ENCODE measurements at regions not wholly inside any gene's neighbourhood (a gene's known extent, or its start where the extent isn't known, plus 50 kb on each side); places are given as distances from the start of the nearest gene placed in this dataset.
"Not testable (repeated sequence)": the region's sequence is repeated elsewhere in the genome, so short reads cannot be mapped to it uniquely, and the experiment has no call there.

GRCh38 chr1:58836408-58836807 lies 52.6 kb upstream of the JUN start:
- DNase-seq (ENCODE audit: low read depth in 3 of 3, low spot score in 2 of 3), result no peak

GRCh38 chr1:58837886-58838285 lies 54.0 kb upstream of the JUN start:
- no peak for DNase-seq (ENCODE audit: low read depth in 3 of 3, low spot score in 2 of 3)

GRCh38 chr1:58839147-58839795 lies 55.4 kb upstream of the JUN start:
- DNase-seq (ENCODE audit: low read depth in 3 of 3, low spot score in 2 of 3), result no peak

- DNase-seq (ENCODE audit: low read depth in 3 of 3, low spot score in 2 of 3), result no peak
Measured at GRCh38 chr1:58839846-58840835, 56.3 kb upstream of the JUN start.

GRCh38 chr1:58841455-58841854 lies 57.6 kb upstream of the JUN start:
- no peak for DNase-seq (ENCODE audit: low read depth in 3 of 3, low spot score in 2 of 3)

- DNase-seq (ENCODE audit: low read depth in 3 of 3, low spot score in 2 of 3), result no peak
Measured at GRCh38 chr1:58842941-58843340, 59.1 kb upstream of the JUN start.

- no peak for DNase-seq (ENCODE audit: low read depth in 3 of 3, low spot score in 2 of 3)
Measured at GRCh38 chr1:58844176-58844575, 60.3 kb upstream of the JUN start.

GRCh38 chr1:58845942-58846341 lies 62.1 kb upstream of the JUN start:
- no peak for DNase-seq (ENCODE audit: low read depth in 3 of 3, low spot score in 2 of 3)

- no peak for DNase-seq (ENCODE audit: low read depth in 3 of 3, low spot score in 2 of 3)
Measured at GRCh38 chr1:58848818-58849411, 65.1 kb upstream of the JUN start.

- DNase-seq (ENCODE audit: low read depth in 3 of 3, low spot score in 2 of 3), result no peak
Measured at GRCh38 chr1:58849551-58849950, 65.7 kb upstream of the JUN start.

- no peak for DNase-seq (ENCODE audit: low read depth in 3 of 3, low spot score in 2 of 3)
Measured at GRCh38 chr1:58850636-58851035, 66.8 kb upstream of the JUN start.

- DNase-seq (ENCODE audit: low read depth in 3 of 3, low spot score in 2 of 3), result no peak
Measured at GRCh38 chr1:58852731-58853485, 69.1 kb upstream of the JUN start.

GRCh38 chr1:58854576-58854975 lies 70.7 kb upstream of the JUN start:
- DNase-seq (ENCODE audit: low read depth in 3 of 3, low spot score in 2 of 3), result no peak

GRCh38 chr1:58855274-58856165 lies 71.7 kb upstream of the JUN start:
- no peak for DNase-seq (ENCODE audit: low read depth in 3 of 3, low spot score in 2 of 3)

GRCh38 chr1:58856281-58856680 lies 72.4 kb upstream of the JUN start:
- not testable (repeated sequence) for DNase-seq (ENCODE audit: low read depth in 3 of 3, low spot score in 2 of 3)

GRCh38 chr1:58857680-58858673 lies 74.1 kb upstream of the JUN start:
- no peak for DNase-seq (ENCODE audit: low read depth in 3 of 3, low spot score in 2 of 3)

GRCh38 chr1:58859769-58860485 lies 76.1 kb upstream of the JUN start:
- no peak for DNase-seq (ENCODE audit: low read depth in 3 of 3, low spot score in 2 of 3)

- no peak for DNase-seq (ENCODE audit: low read depth in 3 of 3, low spot score in 2 of 3)
Measured at GRCh38 chr1:58861076-58861475, 77.2 kb upstream of the JUN start.
